Stimulated activated CD8-positive, alpha-beta memory T cell treated with anti-CD3 and anti-CD28 coated beads, Interleukin-7, amount 100 ng/mL, for 24 hours (primary cell): ENCODE measurements at regions not wholly inside any gene's neighbourhood (a gene's known extent, or its start where the extent isn't known, plus 50 kb on each side); places are given as distances from the start of the nearest gene placed in this dataset.

Experiments used
- DNase-seq: peaks from one replicate; pipeline ENCODE4 v3.0.0-alpha.2; 2020; ENCODE audit warnings: low read depth

DNA sequence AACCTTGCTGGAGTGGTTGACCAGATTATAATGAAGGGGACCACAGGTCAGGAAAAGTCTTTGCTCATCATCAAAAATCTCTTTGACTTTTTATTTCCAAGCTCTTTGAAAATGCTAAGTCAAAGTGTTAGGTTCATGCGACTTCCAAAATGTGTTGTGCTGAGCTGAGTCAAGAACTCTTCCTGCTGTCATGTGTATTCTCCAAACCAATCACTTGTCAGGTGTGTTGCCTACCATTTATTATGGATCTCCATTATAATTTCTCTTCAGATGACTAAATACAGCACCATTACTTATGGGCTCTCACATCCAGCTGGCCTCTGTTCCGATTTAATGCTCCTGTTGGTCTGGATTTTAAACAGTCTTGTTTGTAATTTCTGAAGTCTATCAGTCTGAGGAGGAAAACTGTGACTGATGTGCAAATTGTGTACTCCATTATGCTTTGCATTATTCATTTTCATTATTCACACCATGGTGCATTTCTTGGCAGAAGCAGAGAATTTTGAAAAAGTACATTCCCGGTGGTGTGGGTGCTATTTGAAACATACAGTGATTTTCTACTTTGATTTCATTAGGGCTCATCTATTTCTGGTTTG lies 562.5 kb downstream of the LMO7 start:
- DNase-seq: no peak

DNA sequence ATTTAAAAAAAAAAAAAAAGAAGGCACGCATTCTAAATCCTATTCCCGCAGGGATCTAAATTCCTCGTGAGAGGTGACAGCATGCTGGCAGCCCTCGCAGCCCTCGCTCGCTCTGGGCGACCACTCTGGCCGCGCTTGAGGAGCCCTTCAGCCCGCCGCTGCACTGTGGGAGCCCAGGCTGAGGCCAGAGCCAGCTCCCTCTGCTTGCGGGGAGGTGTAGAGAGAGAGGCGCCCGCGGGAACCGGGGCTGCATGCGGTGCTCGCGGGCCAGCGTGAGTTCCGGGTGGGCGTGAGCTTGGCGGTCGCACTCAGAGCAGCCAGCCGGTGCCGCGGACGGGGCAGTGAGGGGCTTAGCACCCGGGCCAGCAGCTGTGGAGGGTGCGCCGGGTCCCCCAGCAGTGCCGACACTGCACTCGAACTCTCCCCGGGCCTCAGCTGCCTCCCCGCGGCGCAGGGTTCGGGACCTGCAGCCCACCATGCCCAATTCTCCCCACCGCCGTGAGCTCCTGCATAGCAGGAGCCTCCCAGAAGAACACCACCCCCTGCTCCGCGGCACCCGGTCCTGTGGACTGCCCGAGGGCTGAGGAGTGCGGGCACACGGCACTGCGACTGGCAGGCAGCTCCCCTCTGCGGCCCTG lies 553.9 kb downstream of the LMO7 start:
- DNase-seq: no peak

DNA sequence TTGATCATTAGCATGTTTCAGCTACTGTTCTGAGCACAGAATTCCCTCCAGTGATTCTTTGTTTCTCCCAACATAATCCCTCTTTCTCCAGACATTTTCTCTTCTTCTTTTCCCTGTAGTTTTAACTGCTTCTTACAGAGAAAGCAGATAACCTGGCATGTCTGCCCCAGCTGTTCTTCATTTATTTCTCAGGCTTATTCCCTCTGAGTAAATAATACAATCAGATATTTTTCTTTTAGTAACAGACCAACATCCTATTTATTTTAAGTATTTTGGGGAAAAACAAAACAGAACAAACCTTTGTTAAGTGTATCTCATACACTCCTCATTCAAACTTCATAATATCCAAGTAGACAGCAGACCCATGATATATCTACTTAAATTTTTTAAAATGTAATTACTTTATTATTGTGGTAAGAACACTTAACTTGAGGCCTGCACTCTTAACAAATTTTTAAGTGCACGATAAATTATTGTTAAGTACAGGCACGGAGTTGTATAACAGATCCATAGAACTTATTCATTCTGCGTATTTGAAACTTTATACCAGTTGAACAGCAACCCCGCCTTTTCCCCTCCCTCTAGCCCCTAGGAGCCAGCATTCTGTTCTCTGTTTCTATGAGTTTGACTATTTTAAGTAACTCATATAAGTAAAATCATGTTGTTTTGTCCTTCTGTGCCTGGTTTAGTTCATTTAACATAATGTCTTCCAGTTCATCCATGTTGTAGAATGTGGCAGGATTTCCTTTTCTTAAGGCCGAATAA lies 540.0 kb downstream of the LMO7 start:
- no peak for DNase-seq

DNA sequence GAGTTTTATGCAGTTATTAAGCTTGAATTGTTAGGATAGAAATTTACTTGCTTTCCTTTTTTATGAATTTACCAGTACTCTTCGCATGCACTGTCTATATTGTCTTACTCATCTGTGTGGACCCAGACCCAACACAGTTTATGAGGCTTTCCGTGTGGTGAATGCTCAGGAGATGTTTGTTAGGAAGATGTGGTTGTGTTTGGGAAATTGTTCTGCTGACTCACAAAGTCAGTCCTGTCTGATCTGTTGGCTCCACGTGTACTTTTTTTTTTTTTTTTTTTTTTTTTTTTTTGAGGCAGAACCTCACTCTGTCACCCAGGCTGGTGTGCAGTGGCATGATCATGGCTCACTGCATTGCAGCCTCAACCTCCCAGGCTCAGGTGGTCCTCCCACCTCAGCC lies 532.5 kb downstream of the LMO7 start:
- no peak for DNase-seq

DNA sequence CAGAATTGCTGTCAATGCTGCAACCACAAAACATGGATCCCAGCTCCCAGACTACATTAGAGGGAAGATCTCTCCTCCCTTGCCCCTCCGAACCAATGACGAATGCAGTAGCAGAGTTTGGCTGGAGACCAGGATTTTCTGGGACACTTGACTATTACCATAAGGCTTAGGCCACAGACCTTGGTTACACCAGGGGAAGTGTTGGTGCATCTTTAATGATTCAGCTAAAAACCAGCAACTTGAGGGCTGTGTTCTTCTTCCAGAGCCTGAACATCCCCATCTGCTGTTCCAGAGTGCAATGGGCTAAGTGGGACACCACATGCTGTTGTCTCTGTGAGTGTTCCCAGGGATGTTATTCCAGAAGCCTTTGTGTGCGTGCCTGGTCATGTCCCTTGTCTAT lies 528.2 kb downstream of the LMO7 start:
- no peak for DNase-seq

DNA sequence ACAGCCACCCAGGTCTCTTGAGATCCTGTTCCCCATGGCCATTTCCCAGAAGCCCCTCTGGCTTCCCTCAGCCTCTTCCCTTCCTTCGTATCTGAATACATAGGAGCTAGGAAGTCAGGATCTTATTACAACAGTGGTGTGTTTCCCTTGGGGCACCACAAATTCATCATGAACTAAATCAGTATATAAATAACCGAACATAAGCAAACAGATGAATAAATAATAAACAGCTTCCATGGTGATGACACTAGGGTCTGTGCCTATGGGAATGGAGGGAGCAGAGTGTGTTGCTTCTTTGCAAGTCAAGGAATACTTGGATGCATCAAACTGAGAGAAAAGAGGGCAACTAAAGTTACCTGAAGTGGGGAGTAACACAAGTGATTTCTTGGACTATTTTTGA lies 527.6 kb downstream of the LMO7 start:
- DNase-seq: no peak

DNA sequence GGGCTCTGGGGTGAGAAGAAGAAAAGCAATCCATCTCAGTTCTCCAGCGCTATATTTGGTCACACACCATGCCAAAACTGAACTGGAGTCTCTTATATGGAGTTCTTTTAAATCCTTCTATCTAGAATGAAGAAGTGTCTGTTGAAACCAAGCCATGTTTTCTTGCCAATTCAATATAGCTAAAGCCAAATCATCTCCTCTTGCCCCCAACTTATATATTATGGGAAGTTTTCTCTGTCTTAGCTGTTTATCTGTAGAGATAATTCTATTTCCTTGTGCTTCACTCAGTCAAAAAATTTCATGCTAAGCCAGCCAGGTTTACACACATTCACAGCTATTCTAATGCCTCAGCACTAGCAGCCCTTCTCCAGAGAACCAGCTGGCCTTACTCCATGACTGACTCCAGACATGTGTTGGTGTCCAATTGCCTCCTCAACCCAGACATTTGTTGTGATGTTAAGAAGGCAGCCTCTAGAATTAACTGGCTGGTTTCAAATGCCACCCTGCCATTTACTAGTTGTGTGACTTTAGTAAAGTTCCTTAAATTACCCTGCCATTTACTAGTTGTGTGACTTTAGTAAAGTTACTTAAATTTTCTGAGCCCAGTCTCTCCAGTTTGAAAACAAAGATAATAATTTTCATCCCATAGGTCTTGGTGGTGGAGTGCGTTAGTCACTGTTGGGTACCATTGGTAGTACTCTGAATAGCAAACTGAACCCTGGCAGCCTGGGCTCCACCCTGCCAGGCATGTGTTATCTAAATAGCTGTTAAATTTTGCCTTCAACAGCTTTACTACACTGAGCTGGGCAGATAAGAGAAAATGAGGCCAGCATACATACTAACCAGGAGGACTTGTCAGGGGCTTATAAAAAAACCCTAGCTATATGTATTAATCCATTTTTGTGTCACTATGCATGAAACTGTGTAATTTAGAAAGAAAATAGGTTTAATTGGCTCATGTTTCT lies 525.1 kb downstream of the LMO7 start:
- no peak for DNase-seq

DNA sequence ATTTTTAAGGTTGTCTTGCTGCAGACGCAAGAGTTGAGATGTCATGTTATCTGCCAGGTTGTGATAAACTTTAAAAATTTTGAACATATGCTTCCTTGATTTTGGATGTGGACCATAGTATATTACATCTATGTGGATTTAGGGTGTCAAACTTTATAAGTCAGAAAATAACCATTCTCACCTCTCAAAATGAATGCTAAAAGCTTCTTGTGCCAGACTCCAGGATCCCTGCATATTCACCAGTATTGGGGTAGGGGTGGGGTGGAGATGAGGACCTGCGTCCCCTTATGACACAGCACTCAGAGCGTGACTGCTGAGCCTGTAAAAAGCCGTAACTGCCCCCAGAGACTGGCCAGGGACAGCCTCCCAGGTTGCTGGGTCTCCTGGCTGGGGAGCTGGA lies 524.4 kb downstream of the LMO7 start:
- no peak for DNase-seq

DNA sequence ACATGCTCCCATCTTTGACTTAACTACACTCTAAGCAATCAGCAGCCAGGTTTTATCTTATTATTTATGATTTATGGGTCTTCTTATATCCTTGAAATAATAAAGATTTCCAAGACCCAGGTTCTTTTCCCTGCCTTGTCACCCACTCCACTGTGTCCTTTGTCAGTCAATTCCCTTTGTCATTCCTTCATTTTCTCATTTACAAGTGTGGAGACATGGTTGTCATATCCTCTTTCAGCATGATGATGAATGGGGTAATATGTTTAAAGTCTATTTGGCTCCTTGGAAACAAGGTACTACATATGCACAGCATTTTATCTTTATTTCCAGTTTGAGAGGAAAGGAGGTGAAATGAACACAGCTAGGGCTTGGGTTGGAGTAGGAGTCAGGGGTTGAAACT lies 521.8 kb downstream of the LMO7 start:
- no peak for DNase-seq

DNA sequence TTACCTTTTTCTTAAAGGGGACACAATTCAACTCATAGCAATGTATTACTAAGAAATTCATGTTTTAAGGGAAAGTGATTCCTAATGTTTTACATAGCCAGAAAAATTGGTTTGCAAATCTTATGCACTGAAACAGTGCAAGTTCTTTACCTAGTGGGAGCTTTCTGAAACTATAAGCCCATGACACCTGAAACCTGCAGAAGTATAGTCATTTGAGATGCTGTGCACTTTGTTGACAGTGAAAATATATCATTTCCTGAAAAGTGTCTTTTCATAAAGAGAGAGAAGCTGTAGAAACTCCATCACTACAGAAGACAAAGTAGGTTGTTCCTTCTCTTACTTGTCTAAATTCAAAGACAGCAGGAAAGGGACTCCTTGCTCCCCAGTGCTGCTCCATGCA lies 517.1 kb downstream of the LMO7 start:
- no peak for DNase-seq

DNA sequence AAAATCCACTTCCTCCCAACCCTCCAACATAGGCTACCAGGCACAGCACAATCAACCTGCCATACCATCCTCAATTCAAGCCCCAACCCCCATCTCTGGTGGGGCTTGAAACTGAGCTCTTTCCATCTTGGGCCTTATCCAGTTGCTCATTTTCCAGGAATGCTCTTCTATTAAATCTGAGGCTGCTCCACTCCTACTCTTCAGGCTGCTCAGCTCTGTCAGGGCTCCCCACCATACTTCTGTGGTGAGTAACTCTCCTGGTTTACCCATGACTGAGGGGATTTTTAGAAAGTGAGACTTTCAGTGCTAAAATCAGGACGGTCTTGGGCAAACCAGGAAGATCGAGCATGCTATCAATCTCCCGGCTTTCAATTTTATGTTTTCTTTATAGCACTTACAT lies 512.8 kb downstream of the LMO7 start:
- no peak for DNase-seq

DNA sequence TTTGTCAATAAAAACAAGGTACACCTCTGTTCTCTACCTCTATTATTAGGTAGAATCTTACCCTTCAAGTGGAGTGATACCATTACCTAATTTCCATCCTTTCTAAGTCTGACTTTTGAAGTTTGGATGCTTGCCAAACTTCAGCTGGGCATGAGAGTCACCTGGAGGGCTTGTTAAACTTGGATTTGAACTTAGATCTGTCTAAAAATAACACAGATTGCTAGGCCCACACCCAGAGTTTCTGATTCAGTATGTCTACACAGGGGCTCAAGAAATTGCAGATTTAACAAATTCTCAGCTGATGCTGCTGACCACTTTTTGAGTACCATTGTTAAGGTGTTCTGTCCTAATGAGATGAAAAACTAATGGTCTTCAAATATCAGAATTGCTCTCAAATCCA lies 512.2 kb downstream of the LMO7 start:
- DNase-seq: no peak

DNA sequence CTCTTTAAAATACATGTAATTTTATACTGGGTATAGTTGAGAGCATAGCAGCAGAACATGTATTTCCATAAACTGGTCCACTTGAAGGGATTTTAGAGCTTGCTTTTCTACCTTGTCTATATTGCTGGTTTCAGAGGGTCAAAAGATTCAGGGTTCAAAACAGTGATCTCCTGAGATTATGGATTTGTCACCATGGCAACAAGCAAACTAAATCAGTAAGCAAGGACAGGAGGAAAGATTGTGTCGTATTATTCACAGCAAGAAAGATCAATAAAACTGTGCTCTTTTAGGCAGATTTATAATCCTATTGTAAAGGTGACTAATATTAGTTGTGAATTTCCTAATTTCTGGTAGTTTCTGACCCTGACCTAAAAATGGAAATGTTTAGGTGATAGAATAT lies 496.4 kb downstream of the LMO7 start:
- no peak for DNase-seq

DNA sequence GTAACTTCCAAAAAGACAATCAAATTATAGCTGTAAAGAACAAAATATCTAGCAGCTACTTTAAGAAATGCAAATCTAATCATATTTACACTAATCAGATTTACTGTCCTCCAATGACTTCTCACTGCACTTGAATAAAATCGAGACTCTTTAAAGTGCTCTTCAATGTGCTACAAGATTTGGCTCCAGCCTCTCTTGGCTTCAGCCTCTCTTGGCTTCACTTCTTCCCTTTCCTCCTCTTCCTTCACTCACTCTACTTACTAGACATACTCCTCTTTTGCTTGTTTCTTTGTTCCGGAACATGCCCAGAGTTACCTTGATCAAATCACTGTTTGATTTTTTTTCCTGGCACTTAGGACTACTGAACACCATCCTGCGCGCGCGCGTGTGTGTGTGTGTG lies 495.4 kb downstream of the LMO7 start:
- DNase-seq: no peak

DNA sequence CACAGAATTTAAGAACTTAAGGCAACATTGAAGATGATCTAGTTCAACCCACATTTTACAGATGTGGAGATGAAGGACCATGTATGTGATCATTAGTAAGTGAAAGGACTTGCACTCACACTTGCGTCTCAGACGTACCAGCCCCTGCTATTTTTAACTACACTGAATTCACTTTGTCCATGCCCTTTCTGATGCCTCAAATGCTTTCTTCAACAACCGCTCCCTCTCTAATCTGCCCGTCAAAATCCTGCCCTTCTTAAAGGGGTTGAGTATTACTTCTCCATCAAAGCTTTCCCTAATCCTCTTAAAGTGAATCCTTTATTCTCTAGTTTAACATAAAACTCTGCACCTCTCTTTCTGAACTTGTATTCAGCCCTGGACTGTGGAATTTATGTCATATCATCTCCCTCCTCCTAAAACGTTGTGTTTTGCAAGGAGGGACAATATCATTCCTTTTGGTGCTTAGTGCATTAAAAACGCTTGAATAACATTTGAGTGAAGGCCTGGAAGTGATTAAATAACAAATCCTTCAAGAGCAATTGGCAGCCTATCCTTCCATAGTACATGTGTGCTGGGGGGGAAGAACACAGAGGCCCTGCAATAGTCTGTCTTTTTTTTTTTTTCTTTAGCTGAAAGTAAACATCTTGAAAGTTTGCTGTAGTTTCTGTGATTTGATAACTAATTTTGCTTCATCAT lies 493.3 kb downstream of the LMO7 start:
- DNase-seq: no peak

DNA sequence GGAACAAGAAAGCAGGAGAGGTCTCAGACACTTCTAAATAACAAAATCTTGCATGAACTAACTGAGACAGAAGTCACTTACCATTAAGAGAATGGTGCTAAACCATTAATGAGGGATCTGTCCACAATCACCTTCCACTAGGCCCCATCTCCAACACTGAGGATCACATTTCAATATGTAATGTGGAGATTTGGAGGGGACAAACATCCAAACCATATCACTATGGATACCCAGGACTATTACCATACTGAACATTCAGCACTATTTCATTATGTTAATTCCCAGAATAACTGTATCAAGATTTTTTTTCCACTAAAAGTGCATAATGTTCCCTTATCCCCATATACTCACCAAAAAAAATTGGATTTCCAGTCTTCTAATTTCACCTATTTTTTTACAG lies 491.8 kb downstream of the LMO7 start:
- DNase-seq: no peak

DNA sequence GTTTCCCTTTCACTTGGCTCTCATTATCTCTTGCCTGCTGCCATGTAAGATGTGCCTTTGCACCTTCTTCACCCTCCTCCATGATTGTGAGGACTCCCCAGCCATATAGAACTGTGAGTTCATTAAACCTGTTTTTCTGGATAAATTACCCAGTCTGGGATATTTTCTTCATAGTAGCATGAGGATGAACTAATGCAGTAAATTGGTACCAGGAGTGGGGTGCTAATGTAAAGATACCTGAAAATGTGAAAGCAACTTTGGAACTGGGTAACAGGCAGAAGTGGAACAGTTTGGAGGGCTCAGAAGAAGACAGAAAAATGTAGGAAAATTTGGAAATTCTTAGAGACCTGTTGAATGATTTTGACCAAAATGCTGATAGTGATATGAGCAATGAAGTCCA lies 487.4 kb downstream of the LMO7 start:
- no peak for DNase-seq

DNA sequence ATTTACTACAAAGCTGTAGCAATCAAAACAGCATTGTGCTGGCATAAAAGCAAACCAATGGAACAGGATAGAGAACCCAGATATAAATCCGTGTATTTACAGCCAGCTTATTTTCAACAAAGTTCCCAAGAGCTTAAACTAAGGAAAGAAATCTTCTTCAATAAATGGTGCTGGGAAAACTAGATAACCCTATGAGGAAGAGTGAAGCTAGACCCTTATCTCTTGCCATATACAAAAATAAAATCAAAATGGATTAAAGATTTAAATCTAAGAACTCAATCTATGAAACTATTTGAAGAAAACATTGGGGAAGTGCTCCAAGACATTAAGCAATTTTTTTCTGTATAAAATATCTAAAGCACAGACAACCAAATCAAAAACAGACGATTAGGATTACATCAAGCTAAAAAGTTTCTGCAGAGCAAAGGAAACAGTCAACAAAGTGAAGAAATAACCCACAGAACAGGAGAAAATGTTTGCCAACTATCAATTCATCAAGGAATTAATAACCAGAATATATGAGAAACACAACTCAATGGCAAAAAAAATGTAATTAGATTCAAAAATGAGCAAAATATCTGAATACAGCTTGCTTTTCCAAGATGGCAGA lies 480.7 kb downstream of the LMO7 start:
- no peak for DNase-seq

DNA sequence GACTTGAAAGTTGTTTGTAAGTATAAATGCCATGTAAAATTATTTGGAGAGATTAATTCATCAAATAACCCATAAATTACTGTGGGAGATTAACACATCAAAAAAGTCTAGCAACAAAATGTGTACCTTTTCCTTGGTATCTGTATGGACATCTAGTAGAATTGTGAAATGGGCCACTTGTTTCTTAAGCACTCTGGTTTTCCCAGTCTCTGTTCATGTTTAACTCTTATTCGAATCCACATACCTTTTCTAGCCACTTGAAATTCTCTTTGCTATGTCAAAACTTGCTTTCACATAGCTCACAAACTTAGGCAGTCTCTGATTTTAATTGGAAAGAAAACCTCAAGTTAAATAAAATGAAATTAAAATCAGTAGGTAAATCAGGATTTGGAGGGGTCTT lies 470.6 kb downstream of the LMO7 start:
- no peak for DNase-seq

DNA sequence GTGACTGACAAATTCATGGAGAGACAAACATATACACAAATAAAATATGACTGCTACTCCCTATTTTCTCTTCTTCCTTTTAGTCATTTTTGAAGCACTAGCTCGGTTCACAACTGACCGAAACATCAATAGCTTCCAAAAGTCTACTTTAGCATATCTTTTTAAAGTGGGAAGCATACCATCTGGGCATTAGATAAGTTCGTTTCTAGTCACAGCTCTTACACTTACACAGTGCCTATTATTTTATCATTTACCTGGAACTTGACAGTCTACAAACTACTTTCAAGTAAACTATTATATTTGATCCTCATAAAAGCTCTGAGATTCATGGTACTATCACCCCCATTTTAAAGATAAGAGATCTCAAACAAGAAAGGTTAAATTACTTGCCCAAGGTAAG lies 458.5 kb downstream of the LMO7 start:
- no peak for DNase-seq

DNA sequence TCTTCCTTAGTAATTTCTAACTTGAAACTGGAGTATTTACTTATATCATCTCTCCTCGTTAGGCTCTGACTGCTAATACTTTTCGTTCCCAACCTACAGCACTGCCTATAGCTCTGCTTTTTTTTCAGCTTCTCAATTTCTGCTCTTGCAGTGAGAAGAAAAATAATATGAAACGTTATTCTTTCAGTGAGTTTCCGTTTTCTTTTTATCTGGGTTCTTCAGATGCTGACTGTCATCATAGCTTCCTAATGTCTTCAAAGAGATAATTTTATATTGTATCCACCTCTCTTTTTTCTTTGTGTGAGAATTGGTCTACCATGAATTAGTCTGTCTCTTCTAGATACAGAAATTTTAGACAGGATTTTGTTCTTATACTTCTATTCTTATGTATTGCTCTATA lies 454.9 kb downstream of the LMO7 start:
- DNase-seq: no peak

DNA sequence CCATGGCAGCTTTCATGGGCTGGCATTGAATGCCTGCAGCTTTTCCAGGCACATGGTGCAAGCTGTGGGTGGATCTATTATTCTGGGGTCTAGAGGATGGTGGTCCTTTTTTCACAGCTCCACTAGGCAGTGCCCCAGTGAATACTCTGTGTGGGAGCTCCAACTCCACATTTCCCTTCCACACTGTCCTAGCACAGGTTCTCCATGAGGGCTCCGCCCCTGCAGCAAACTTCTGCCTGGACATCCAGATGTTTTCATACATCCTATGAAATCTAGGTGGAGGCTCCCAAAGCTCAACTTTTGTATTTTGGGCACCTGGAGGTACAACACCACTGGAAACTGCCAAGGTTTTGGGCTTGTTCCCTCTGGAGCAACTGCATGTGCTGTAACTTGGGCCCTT lies 450.6 kb downstream of the LMO7 start:
- no peak for DNase-seq
